Esophagus squamous epithelium (tissue), 4 donors: ENCODE measurements at regions not wholly inside any gene's neighbourhood (a gene's known extent, or its start where the extent isn't known, plus 50 kb on each side); places are given as distances from the start of the nearest gene placed in this dataset.

Source experiments
- POLR2A ChIP-seq, 4 donors: fragments of 450-650 bp; IDR thresholded peaks; one replicate each; pipeline ENCODE4 v1.6.1; 2017; ENCODE audit warnings: antibody characterized with exemption in 4 of 4, mild to moderate bottlenecking in 4 of 4, moderate library complexity in 3 of 4
- TF ChIP-seq, protein P1 (sequence below), 6 experiments: fragments of 450-650 bp in 4 of 6; fragments of 200-600 bp in 2 of 6; sonication (generic) in 2 of 6; IDR thresholded peaks; one replicate each; pipeline ENCODE4 v1.5.1; 2016 to 2019; ENCODE audit warnings: antibody characterized with exemption in 6 of 6, mild to moderate bottlenecking in 4 of 6, moderate library complexity in 4 of 6

- TF ChIP-seq, protein P1, sequence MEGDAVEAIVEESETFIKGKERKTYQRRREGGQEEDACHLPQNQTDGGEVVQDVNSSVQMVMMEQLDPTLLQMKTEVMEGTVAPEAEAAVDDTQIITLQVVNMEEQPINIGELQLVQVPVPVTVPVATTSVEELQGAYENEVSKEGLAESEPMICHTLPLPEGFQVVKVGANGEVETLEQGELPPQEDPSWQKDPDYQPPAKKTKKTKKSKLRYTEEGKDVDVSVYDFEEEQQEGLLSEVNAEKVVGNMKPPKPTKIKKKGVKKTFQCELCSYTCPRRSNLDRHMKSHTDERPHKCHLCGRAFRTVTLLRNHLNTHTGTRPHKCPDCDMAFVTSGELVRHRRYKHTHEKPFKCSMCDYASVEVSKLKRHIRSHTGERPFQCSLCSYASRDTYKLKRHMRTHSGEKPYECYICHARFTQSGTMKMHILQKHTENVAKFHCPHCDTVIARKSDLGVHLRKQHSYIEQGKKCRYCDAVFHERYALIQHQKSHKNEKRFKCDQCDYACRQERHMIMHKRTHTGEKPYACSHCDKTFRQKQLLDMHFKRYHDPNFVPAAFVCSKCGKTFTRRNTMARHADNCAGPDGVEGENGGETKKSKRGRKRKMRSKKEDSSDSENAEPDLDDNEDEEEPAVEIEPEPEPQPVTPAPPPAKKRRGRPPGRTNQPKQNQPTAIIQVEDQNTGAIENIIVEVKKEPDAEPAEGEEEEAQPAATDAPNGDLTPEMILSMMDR (IDR thresholded peaks at IDR 0.05): no peak
- TF ChIP-seq POLR2A (IDR thresholded peaks at IDR 0.05): no peak
Measured at GRCh38 chr12:75660805-75661404, 149.5 kb upstream of the KRR1 start.
